ENCODE measurements at regions not wholly inside any gene's neighbourhood (a gene's known extent, or its start where the extent isn't known, plus 50 kb on each side); places are given as distances from the start of the nearest gene placed in this dataset.
"Not testable (repeated sequence)": the region's sequence is repeated elsewhere in the genome, so short reads cannot be mapped to it uniquely, and the experiment has no call there.

- TF ChIP-seq, protein P1, sequence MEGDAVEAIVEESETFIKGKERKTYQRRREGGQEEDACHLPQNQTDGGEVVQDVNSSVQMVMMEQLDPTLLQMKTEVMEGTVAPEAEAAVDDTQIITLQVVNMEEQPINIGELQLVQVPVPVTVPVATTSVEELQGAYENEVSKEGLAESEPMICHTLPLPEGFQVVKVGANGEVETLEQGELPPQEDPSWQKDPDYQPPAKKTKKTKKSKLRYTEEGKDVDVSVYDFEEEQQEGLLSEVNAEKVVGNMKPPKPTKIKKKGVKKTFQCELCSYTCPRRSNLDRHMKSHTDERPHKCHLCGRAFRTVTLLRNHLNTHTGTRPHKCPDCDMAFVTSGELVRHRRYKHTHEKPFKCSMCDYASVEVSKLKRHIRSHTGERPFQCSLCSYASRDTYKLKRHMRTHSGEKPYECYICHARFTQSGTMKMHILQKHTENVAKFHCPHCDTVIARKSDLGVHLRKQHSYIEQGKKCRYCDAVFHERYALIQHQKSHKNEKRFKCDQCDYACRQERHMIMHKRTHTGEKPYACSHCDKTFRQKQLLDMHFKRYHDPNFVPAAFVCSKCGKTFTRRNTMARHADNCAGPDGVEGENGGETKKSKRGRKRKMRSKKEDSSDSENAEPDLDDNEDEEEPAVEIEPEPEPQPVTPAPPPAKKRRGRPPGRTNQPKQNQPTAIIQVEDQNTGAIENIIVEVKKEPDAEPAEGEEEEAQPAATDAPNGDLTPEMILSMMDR (tag by site-specific recombination; IDR thresholded peaks at IDR 0.05) = not testable (repeated sequence)
- TF ChIP-seq SCRT1 (tag by site-specific recombination; IDR thresholded peaks at IDR 0.05; ENCODE audit: borderline replicate concordance); ZNF184 (tag by site-specific recombination; IDR thresholded peaks at IDR 0.05); PRDM1 (tag by site-specific recombination; IDR thresholded peaks at IDR 0.05); HOXD13 (CRISPR knock-in tag; IDR thresholded peaks at IDR 0.05; ENCODE audit: borderline replicate concordance); ZNF629 (tag by site-specific recombination; IDR thresholded peaks at IDR 0.05): not testable (repeated sequence)
- TF ChIP-seq, protein P2, sequence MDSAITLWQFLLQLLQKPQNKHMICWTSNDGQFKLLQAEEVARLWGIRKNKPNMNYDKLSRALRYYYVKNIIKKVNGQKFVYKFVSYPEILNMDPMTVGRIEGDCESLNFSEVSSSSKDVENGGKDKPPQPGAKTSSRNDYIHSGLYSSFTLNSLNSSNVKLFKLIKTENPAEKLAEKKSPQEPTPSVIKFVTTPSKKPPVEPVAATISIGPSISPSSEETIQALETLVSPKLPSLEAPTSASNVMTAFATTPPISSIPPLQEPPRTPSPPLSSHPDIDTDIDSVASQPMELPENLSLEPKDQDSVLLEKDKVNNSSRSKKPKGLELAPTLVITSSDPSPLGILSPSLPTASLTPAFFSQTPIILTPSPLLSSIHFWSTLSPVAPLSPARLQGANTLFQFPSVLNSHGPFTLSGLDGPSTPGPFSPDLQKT (IDR thresholded peaks at IDR 0.05; ENCODE audit: borderline replicate concordance, low read depth, low read length) = not testable (repeated sequence)
- TF ChIP-seq, protein P3, sequence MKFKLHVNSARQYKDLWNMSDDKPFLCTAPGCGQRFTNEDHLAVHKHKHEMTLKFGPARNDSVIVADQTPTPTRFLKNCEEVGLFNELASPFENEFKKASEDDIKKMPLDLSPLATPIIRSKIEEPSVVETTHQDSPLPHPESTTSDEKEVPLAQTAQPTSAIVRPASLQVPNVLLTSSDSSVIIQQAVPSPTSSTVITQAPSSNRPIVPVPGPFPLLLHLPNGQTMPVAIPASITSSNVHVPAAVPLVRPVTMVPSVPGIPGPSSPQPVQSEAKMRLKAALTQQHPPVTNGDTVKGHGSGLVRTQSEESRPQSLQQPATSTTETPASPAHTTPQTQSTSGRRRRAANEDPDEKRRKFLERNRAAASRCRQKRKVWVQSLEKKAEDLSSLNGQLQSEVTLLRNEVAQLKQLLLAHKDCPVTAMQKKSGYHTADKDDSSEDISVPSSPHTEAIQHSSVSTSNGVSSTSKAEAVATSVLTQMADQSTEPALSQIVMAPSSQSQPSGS (tag by site-specific recombination; IDR thresholded peaks at IDR 0.05; ENCODE audit: low read depth) = not testable (repeated sequence)
- TF ChIP-seq, protein P4, sequence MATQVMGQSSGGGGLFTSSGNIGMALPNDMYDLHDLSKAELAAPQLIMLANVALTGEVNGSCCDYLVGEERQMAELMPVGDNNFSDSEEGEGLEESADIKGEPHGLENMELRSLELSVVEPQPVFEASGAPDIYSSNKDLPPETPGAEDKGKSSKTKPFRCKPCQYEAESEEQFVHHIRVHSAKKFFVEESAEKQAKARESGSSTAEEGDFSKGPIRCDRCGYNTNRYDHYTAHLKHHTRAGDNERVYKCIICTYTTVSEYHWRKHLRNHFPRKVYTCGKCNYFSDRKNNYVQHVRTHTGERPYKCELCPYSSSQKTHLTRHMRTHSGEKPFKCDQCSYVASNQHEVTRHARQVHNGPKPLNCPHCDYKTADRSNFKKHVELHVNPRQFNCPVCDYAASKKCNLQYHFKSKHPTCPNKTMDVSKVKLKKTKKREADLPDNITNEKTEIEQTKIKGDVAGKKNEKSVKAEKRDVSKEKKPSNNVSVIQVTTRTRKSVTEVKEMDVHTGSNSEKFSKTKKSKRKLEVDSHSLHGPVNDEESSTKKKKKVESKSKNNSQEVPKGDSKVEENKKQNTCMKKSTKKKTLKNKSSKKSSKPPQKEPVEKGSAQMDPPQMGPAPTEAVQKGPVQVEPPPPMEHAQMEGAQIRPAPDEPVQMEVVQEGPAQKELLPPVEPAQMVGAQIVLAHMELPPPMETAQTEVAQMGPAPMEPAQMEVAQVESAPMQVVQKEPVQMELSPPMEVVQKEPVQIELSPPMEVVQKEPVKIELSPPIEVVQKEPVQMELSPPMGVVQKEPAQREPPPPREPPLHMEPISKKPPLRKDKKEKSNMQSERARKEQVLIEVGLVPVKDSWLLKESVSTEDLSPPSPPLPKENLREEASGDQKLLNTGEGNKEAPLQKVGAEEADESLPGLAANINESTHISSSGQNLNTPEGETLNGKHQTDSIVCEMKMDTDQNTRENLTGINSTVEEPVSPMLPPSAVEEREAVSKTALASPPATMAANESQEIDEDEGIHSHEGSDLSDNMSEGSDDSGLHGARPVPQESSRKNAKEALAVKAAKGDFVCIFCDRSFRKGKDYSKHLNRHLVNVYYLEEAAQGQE (tag by site-specific recombination; IDR thresholded peaks at IDR 0.05) = not testable (repeated sequence)
Observed at GRCh38 chr7:73244782-73245311, 63.8 kb downstream of the NSUN5 start.

Measured in HEK293 (cell line).